ENCODE measurements at regions not wholly inside any gene's neighbourhood (a gene's known extent, or its start where the extent isn't known, plus 50 kb on each side); places are given as distances from the start of the nearest gene placed in this dataset.

- Mint-ChIP-seq H3K9me3 (no peaks in the 10 kb centered on the region), H3K27me3 (ENCODE audit: low read depth, poor library complexity) (peaks cover 4% of the 10 kb centered on the region), H3K36me3 (ENCODE audit: low read depth) (no peaks in the 10 kb centered on the region), H3K4me1 (peaks cover 10% of the 10 kb centered on the region), H3K27ac (no peak overlapping the region), H3K4me3 (peak overlapping the region; percentile 76)
- TF ChIP-seq CTCF (IDR thresholded peaks at IDR 0.05) = peak; percentile 55
- DNase-seq = peak; percentile 43
Observed at GRCh38 chr11:86193297-86194095, 51.1 kb upstream of the EED start.

- no peaks in the 10 kb centered on the region for H3K9me3 Mint-ChIP-seq
- H3K27ac Mint-ChIP-seq = no peak overlapping the region
- H3K36me3 Mint-ChIP-seq (ENCODE audit: low read depth) = no peaks in the 10 kb centered on the region
- peaks cover 4% of the 10 kb centered on the region for H3K27me3 Mint-ChIP-seq (ENCODE audit: low read depth, poor library complexity)
- H3K4me1 Mint-ChIP-seq = peaks cover 10% of the 10 kb centered on the region
- no peak for DNase-seq
- TF ChIP-seq CTCF (IDR thresholded peaks at IDR 0.05) = no peak
- no peak overlapping the region for H3K4me3 Mint-ChIP-seq
Observed at GRCh38 chr11:86192519-86193257, 51.9 kb upstream of the EED start.

DNA sequence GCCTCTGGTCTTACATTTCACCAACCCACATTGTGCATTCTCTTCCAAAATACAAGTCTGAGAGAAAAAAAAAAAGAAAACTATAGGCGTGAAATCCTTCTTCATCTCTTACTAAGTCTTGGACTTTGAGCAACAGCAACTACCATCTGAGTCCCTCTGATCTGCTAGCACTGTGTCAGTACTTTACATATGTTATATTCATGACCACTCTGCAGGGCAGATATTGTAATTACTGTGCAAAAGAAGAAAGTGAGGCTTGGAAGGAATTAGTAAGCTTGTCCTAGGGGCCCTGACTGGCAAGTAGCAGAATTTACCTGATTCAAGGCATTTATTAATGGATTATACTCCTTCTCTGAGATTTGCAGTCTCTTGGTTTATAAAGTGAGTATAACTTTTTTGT, 52.7 kb upstream of the EED start:
- Mint-ChIP-seq H3K4me3 (no peak overlapping the region), H3K36me3 (ENCODE audit: low read depth) (no peaks in the 10 kb centered on the region), H3K27ac (no peak overlapping the region), H3K4me1 (peaks cover 10% of the 10 kb centered on the region), H3K9me3 (no peaks in the 10 kb centered on the region), H3K27me3 (ENCODE audit: low read depth, poor library complexity) (peaks cover 4% of the 10 kb centered on the region)
- no peak for TF ChIP-seq CTCF (IDR thresholded peaks at IDR 0.05)
- no peak for DNase-seq

GRCh38 chr11:86187027-86187426, 57.5 kb upstream of the EED start:
- Mint-ChIP-seq H3K36me3 (ENCODE audit: low read depth) (no peaks in the 10 kb centered on the region), H3K27me3 (ENCODE audit: low read depth, poor library complexity) (peaks cover 3% of the 10 kb centered on the region), H3K9me3 (no peaks in the 10 kb centered on the region), H3K4me1 (no peaks in the 10 kb centered on the region), H3K4me3 (no peak overlapping the region), H3K27ac (no peak overlapping the region)
- TF ChIP-seq CTCF (IDR thresholded peaks at IDR 0.05) = no peak
- DNase-seq = no peak

GRCh38 chr11:86186386-86186785, 58.2 kb upstream of the EED start:
- Mint-ChIP-seq H3K27ac (no peak overlapping the region), H3K36me3 (ENCODE audit: low read depth) (no peaks in the 10 kb centered on the region), H3K4me3 (no peak overlapping the region), H3K4me1 (no peaks in the 10 kb centered on the region), H3K9me3 (no peaks in the 10 kb centered on the region), H3K27me3 (ENCODE audit: low read depth, poor library complexity) (no peaks in the 10 kb centered on the region)
- no peak for TF ChIP-seq CTCF (IDR thresholded peaks at IDR 0.05)
- DNase-seq = no peak

All from nephron progenitor cell (in vitro differentiated cells).